ENCODE measurements at regions not wholly inside any gene's neighbourhood (a gene's known extent, or its start where the extent isn't known, plus 50 kb on each side); places are given as distances from the start of the nearest gene placed in this dataset.

DNA sequence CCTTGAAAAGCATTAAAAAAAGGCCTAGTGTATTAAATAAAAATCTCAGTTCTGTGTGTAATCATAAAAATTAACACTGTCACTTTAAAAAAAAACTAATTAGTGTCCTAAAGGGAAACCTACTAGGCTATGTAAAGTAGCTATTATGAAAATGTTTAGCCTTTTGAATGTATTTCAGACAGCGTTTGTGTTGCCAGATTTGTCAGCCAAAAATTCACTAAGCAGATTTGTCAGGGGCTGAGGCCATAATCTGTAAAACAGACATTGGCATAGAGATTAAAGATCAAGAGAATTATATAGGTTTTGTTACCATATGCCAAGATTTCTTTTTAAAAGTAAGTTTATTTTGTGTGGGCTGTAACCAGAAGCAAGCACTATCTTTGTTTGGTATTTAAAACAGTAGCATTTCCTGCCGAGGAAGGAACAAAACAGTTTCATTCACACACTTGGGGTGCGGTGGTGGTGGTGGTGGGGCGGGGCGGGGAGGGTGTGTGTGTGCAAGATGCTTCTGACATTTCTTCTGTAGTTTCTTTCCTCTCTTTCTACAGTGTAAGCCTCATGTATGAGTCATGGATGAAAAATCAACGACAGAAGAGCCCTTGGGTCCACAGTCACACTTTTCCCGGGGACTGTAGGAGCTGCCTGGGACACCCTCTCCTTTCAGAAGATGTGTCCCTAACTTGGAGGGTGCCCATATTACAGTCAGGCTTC lies 328.5 kb upstream of the FANCL start:
- TF ChIP-seq, protein P1, sequence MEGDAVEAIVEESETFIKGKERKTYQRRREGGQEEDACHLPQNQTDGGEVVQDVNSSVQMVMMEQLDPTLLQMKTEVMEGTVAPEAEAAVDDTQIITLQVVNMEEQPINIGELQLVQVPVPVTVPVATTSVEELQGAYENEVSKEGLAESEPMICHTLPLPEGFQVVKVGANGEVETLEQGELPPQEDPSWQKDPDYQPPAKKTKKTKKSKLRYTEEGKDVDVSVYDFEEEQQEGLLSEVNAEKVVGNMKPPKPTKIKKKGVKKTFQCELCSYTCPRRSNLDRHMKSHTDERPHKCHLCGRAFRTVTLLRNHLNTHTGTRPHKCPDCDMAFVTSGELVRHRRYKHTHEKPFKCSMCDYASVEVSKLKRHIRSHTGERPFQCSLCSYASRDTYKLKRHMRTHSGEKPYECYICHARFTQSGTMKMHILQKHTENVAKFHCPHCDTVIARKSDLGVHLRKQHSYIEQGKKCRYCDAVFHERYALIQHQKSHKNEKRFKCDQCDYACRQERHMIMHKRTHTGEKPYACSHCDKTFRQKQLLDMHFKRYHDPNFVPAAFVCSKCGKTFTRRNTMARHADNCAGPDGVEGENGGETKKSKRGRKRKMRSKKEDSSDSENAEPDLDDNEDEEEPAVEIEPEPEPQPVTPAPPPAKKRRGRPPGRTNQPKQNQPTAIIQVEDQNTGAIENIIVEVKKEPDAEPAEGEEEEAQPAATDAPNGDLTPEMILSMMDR (IDR thresholded peaks at IDR 0.05): no peak
- TF ChIP-seq POLR2A (IDR thresholded peaks at IDR 0.05): no peak
